H1 (cell line): ENCODE measurements at regions not wholly inside any gene's neighbourhood (a gene's known extent, or its start where the extent isn't known, plus 50 kb on each side); places are given as distances from the start of the nearest gene placed in this dataset.
A peak's percentile ranks its signal among the peaks of the same experiment; 100 is the strongest.

ENCODE experiments used
- CTCF ChIA-PET: fragments of 300-600 bp; sonication (Branson Sonifier 250); formaldehyde crosslinking; loops from one replicate; lab custom pipeline; 2021; ENCODE audit not compliant: partially characterized antibody; lab: Charles Lee
- POLR2A ChIA-PET: fragments of 300-600 bp; sonication (Branson Sonifier 250); formaldehyde crosslinking; loops from one replicate; lab custom pipeline; 2021; ENCODE audit warnings: inconsistent platforms; ENCODE audit not compliant: partially characterized antibody; lab: Charles Lee
- DNase-seq, 2 experiments: peaks; one replicate each; pipeline versions ENCODE4 v3.0.0 to v3.0.0-alpha.2; 2010 to 2022; ENCODE audit warnings: low spot score in 2 of 2, low read depth in 1 of 2, mixed read lengths in 1 of 2
- FAIRE-seq: peaks from 2 replicates; lab custom pipeline; 2011; peaks lifted over from hg19 to GRCh38; lab: Jason Lieb, UNC
- H2AFZ ChIP-seq: 2 replicates; pipeline ENCODE4 v1.8.1; 2012; ENCODE audit warnings: low read length, inconsistent platforms
- H2AK5ac ChIP-seq: 2 replicates; pipeline ENCODE4 v1.6.1; 2013; ENCODE audit warnings: low read depth, low read length
- H2BK120ac ChIP-seq: replicated peaks from 2 replicates; pipeline ENCODE3; 2013; ENCODE audit warnings: low read depth, low read length, inconsistent platforms
- H2BK12ac ChIP-seq: 2 replicates; pipeline ENCODE4 v1.6.1; 2013; ENCODE audit warnings: low read depth, low read length
- H2BK15ac ChIP-seq: 2 replicates; pipeline ENCODE4 v1.6.1; 2013; ENCODE audit warnings: low read length
- H2BK20ac ChIP-seq: 2 replicates; pipeline ENCODE4 v1.6.1; 2013; ENCODE audit warnings: low read length
- H2BK5ac ChIP-seq: 2 replicates; pipeline ENCODE4 v1.6.1; 2013; ENCODE audit warnings: low read depth, low read length
- H3K14ac ChIP-seq: 2 replicates; pipeline ENCODE4 v1.6.1; 2013; ENCODE audit warnings: inconsistent platforms; ENCODE audit not compliant: insufficient read length
- H3K18ac ChIP-seq: 2 replicates; pipeline ENCODE4 v1.6.1; 2013; ENCODE audit warnings: low read length; ENCODE audit errors: extremely low read depth
- H3K23ac ChIP-seq: 2 replicates; pipeline ENCODE4 v1.6.1; 2013; ENCODE audit warnings: inconsistent platforms; ENCODE audit not compliant: insufficient read length
- H3K23me2 ChIP-seq: 2 replicates; pipeline ENCODE4 v1.6.1; 2013; ENCODE audit warnings: low read depth, low read length
- H3K27ac ChIP-seq: 2 replicates; pipeline ENCODE4 v1.6.1; 2011; ENCODE audit warnings: low read depth, low read length, inconsistent platforms
- H3K27me3 ChIP-seq, 4 experiments: replicated peaks in 1 of 4; 1 replicate in 1 of 4; 2 replicates in 3 of 4; pipeline versions ENCODE4 v1.6.1 to v1.8.1; 2011 to 2013; ENCODE audit warnings: low read length in 3 of 4, mild to moderate bottlenecking in 3 of 4, inconsistent platforms in 2 of 4, mixed read lengths in 2 of 4, moderate library complexity in 1 of 4; ENCODE audit not compliant: control insufficient read depth in 3 of 4, insufficient read depth in 3 of 4; ENCODE audit errors: extremely low read depth in 1 of 4
- H3K36me3 ChIP-seq, 4 experiments: 2 replicates each; pipeline versions ENCODE4 v1.6.1 to v1.8.1; 2011 to 2013; ENCODE audit warnings: mild to moderate bottlenecking in 4 of 4, low read length in 3 of 4, moderate library complexity in 2 of 4, control low read depth in 1 of 4, inconsistent platforms in 1 of 4; ENCODE audit not compliant: insufficient read depth in 4 of 4, control insufficient read depth in 2 of 4
- H3K4ac ChIP-seq: replicated peaks from 2 replicates; pipeline ENCODE3; 2013; ENCODE audit warnings: low read length, low read depth, mixed read lengths, inconsistent platforms; ENCODE audit not compliant: insufficient read length
- H3K4me1 ChIP-seq, 4 experiments: replicated peaks in 1 of 4; 1 replicate in 1 of 4; 2 replicates in 3 of 4; pipeline versions ENCODE4 v1.6.1 to v1.8.1; 2011 to 2013; ENCODE audit warnings: low read length in 3 of 4, inconsistent platforms in 2 of 4, mixed read lengths in 1 of 4; ENCODE audit not compliant: insufficient read depth in 4 of 4, control insufficient read depth in 3 of 4
- H3K4me2 ChIP-seq, 2 experiments: 2 replicates each; pipeline versions ENCODE4 v1.6.1 to v1.8.1; 2011 to 2013; ENCODE audit warnings: low read depth in 2 of 2, low read length in 2 of 2, control low read depth in 1 of 2, inconsistent platforms in 1 of 2, mild to moderate bottlenecking in 1 of 2; ENCODE audit not compliant: insufficient read depth in 1 of 2
- H3K4me3 ChIP-seq, 4 experiments: fragments of 200-600, 300-600 bp in 1 of 4; sonication (generic), shearing (Covaris generic), sonication (Bioruptor Twin) in 1 of 4; 2 replicates each; pipeline versions ENCODE4 v1.5.1 to v1.8.1; 2011 to 2016; ENCODE audit warnings: low read length in 4 of 4, low read depth in 3 of 4, control low read depth in 2 of 4, inconsistent platforms in 2 of 4, mild to moderate bottlenecking in 2 of 4, mixed read lengths in 1 of 4, moderate library complexity in 1 of 4; ENCODE audit not compliant: insufficient read depth in 2 of 4; ENCODE audit errors: extremely low read depth in 1 of 4
- H3K56ac ChIP-seq: replicated peaks from 2 replicates; pipeline ENCODE3; 2013; ENCODE audit warnings: low read depth, mild to moderate bottlenecking, mixed read lengths, low read length, inconsistent platforms; ENCODE audit not compliant: insufficient read length
- H3K79me1 ChIP-seq: 2 replicates; pipeline ENCODE4 v1.6.1; 2013; ENCODE audit warnings: low read depth, low read length, control low read depth
- H3K79me2 ChIP-seq, 2 experiments: 2 replicates each; pipeline versions ENCODE4 v1.6.1 to v1.8.1; 2012 to 2013; ENCODE audit warnings: low read length in 2 of 2, mild to moderate bottlenecking in 2 of 2, inconsistent platforms in 1 of 2; ENCODE audit not compliant: insufficient read depth in 2 of 2, control insufficient read depth in 1 of 2
- H3K9ac ChIP-seq, 4 experiments: replicated peaks in 1 of 4; 1 replicate in 1 of 4; 2 replicates in 3 of 4; pipeline versions ENCODE4 v1.6.1 to v1.8.1; 2011 to 2013; ENCODE audit warnings: low read depth in 3 of 4, low read length in 3 of 4, control low read depth in 2 of 4, mild to moderate bottlenecking in 2 of 4, moderate library complexity in 2 of 4, inconsistent platforms in 1 of 4; ENCODE audit errors: extremely low read depth in 1 of 4
- H3K9me3 ChIP-seq, 2 experiments: 2 replicates each; pipeline versions ENCODE4 v1.6.1 to v1.8.1; 2012 to 2013; ENCODE audit warnings: mild to moderate bottlenecking in 2 of 2, moderate library complexity in 2 of 2, control low read depth in 1 of 2, inconsistent platforms in 1 of 2, low read depth in 1 of 2, low read length in 1 of 2, mixed read lengths in 1 of 2; ENCODE audit not compliant: insufficient read depth in 2 of 2
- H4K20me1 ChIP-seq, 2 experiments: replicated peaks in 1 of 2; 2 replicates each; pipeline versions ENCODE3 to v1.8.1; 2011 to 2013; ENCODE audit warnings: inconsistent platforms in 2 of 2, low read length in 2 of 2, mild to moderate bottlenecking in 1 of 2; ENCODE audit not compliant: insufficient read depth in 2 of 2, control insufficient read depth in 1 of 2
- H4K5ac ChIP-seq: 2 replicates; pipeline ENCODE4 v1.6.1; 2013; ENCODE audit warnings: low read length, low read depth, mixed read lengths, inconsistent platforms; ENCODE audit not compliant: insufficient read length
- H4K8ac ChIP-seq: 2 replicates; pipeline ENCODE4 v1.8.0; 2013; ENCODE audit warnings: mild to moderate bottlenecking, moderate library complexity, low read length, inconsistent platforms; ENCODE audit not compliant: insufficient read depth; ENCODE audit errors: extremely low read depth
- H4K91ac ChIP-seq: replicated peaks from 2 replicates; pipeline ENCODE3; 2013; ENCODE audit warnings: low read length, mixed read lengths, inconsistent platforms; ENCODE audit not compliant: insufficient read length
- BRCA1 ChIP-seq: IDR thresholded peaks from 2 replicates; pipeline ENCODE4 v1.6.1; 2012; ENCODE audit warnings: low read depth, low read length, improper control_type of control experiment
- CEBPB ChIP-seq: IDR thresholded peaks from 2 replicates; pipeline ENCODE4 v1.6.1; 2012; ENCODE audit warnings: low read depth, low read length
- KDM1A ChIP-seq: fragments of 200-600, 300-600 bp; sonication (generic); IDR thresholded peaks from 2 replicates; pipeline ENCODE4 v1.7.1; 2016; ENCODE audit warnings: mild to moderate bottlenecking, low read length, borderline replicate concordance
- MAFK ChIP-seq: IDR thresholded peaks from 2 replicates; pipeline ENCODE4 v1.6.1; 2012; ENCODE audit warnings: low read depth, mild to moderate bottlenecking, improper control_type of control experiment, low read length
- POLR2A ChIP-seq, 2 experiments: IDR thresholded peaks; 1 replicate in 1 of 2; 2 replicates in 1 of 2; pipeline ENCODE4 v1.6.1; 2011; ENCODE audit warnings: low read depth in 2 of 2, low read length in 2 of 2, mild to moderate bottlenecking in 2 of 2; ENCODE audit errors: control extremely low read depth in 1 of 2
- SAP30 ChIP-seq: fragments of 300-600 bp; sonication (generic); IDR thresholded peaks from 2 replicates; pipeline ENCODE4 v1.7.1; 2012; ENCODE audit warnings: low read length, moderate library complexity, mild to moderate bottlenecking, inconsistent platforms; ENCODE audit not compliant: insufficient read depth, insufficient replicate concordance
- SIX5 ChIP-seq: IDR thresholded peaks from 2 replicates; pipeline ENCODE4 v1.6.1; 2011; ENCODE audit warnings: mild to moderate bottlenecking, low read depth, low read length
- WGBS, 2 experiments: shearing (Covaris generic) in 1 of 2; methylation state at CpG; one replicate each; pipeline versions ENCODE4 v1.1.6 to v1.1.7; 2013 to 2015; ENCODE audit warnings: low lambda C conversion rate in 2 of 2, mixed read lengths in 2 of 2, inconsistent platforms in 1 of 2, low coverage in 1 of 2, missing lambda C conversion rate in 1 of 2; ENCODE audit not compliant: insufficient replicate concordance in 2 of 2, insufficient coverage in 1 of 2, insufficient read length in 1 of 2; ENCODE audit errors: extremely low coverage in 1 of 2, missing lambda C conversion rate in 1 of 2; 5-methylcytosine and 5-hydroxymethylcytosine counted together
- TF ChIP-seq, protein P1 (sequence below): IDR thresholded peaks from 2 replicates; pipeline ENCODE4 v1.6.1; 2011; ENCODE audit warnings: low read depth, mild to moderate bottlenecking, low read length; ENCODE audit not compliant: insufficient read depth

- ChIA-PET CTCF (interaction anchor here (0.7 to 1.1 kb wide), 2 partner anchors 34 to 380 kb away, joined by 3 read pairs; no protein-coding TSS in a partner anchor), POLR2A (no interaction called here)
- Histone ChIP-seq H2AK5ac (no peak overlapping the region), H2BK20ac (no peak overlapping the region), H3K79me1 (no peaks in the 10 kb centered on the region), H4K5ac (no peak overlapping the region), H3K23me2 (no peaks in the 10 kb centered on the region), H3K4ac (no peak overlapping the region), H3K27ac (no peak overlapping the region), H2BK12ac (no peak overlapping the region), H4K91ac (no peak overlapping the region), H3K9me3 (no peaks in the 10 kb centered on the region), H3K23ac (no peak overlapping the region), H4K8ac (no peak overlapping the region; the same call in 1 of the 2 replicates), H2AFZ (no peak overlapping the region), H3K4me1 (no peaks in the 10 kb centered on the region; a peak in 1 of 7 replicates), H2BK120ac (no peak overlapping the region), H4K20me1 (no peaks in the 10 kb centered on the region), H3K56ac (no peak overlapping the region), H3K14ac (no peak overlapping the region), H2BK15ac (no peak overlapping the region), H3K4me2 (no peak overlapping the region), H2BK5ac (no peak overlapping the region), H3K9ac (no peak overlapping the region), H3K27me3 (peaks cover 0 to 4% (median 0%) of the 10 kb centered on the region in 4 experiments; a peak in 1 of 7 replicates), H3K79me2 (no peaks in the 10 kb centered on the region), H3K36me3 (no peaks in the 10 kb centered on the region), H3K18ac (no peak overlapping the region), H3K4me3 (no peak overlapping the region)
- WGBS, 2 experiments: 92% methylated on average over 12 of the region's 13 CpGs; no CpG with 5 or more reads in 1 of the 2 experiments
- DNase-seq (peak in 1 of 2 experiments; percentile 37), FAIRE-seq (no peak)
- TF ChIP-seq SAP30: no peak
- no peak for TF ChIP-seq SIX5
- TF ChIP-seq POLR2A (IDR thresholded peaks at IDR 0.05; ENCODE audit: control extremely low read depth in 1 of 2, low read depth in 2 of 2, low read length in 2 of 2): no peak
- TF ChIP-seq CEBPB: no peak
- no peak for TF ChIP-seq MAFK
- no peak for TF ChIP-seq KDM1A
- TF ChIP-seq, protein P1, sequence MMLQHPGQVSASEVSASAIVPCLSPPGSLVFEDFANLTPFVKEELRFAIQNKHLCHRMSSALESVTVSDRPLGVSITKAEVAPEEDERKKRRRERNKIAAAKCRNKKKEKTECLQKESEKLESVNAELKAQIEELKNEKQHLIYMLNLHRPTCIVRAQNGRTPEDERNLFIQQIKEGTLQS: no peak
- TF ChIP-seq BRCA1: no peak
These were observed 812.2 kb downstream of the BRD1 start for GRCh38 chr22:49015459-49015858.
